Liver (tissue), 7 donors: ENCODE measurements at regions not wholly inside any gene's neighbourhood (a gene's known extent, or its start where the extent isn't known, plus 50 kb on each side); places are given as distances from the start of the nearest gene placed in this dataset.
"Not testable (repeated sequence)": the region's sequence is repeated elsewhere in the genome, so short reads cannot be mapped to it uniquely, and the experiment has no call there.

ENCODE experiments used
- DNase-seq: peaks from one replicate; pipeline ENCODE4 v3.0.0-alpha.2; 2017; ENCODE audit warnings: low spot score
- H3K27ac ChIP-seq, 2 donors: one replicate each; pipeline ENCODE4 v1.7.0; 2013; ENCODE audit warnings: inconsistent platforms in 2 of 2, low read length in 2 of 2, control low read depth in 1 of 2, low read depth in 1 of 2, mild to moderate bottlenecking in 1 of 2
- H3K27me3 ChIP-seq, 4 donors: one replicate each; pipeline versions ENCODE4 v1.6.1 to v1.7.0; 2013; ENCODE audit warnings: low read length in 3 of 4, inconsistent platforms in 1 of 4, mild to moderate bottlenecking in 1 of 4, moderate library complexity in 1 of 4; ENCODE audit not compliant: control insufficient read depth in 4 of 4, insufficient read depth in 4 of 4
- H3K36me3 ChIP-seq, 4 donors: one replicate each; pipeline versions ENCODE4 v1.6.1 to v1.7.0; 2013; ENCODE audit warnings: low read length in 3 of 4, mild to moderate bottlenecking in 3 of 4, low read depth in 1 of 4, moderate library complexity in 1 of 4; ENCODE audit not compliant: control insufficient read depth in 4 of 4, insufficient read depth in 3 of 4
- H3K4me1 ChIP-seq, 4 donors: one replicate each; pipeline versions ENCODE4 v1.6.1 to v1.7.0; 2013; ENCODE audit warnings: low read length in 3 of 4, mild to moderate bottlenecking in 3 of 4, moderate library complexity in 1 of 4; ENCODE audit not compliant: control insufficient read depth in 4 of 4, insufficient read depth in 4 of 4
- H3K4me3 ChIP-seq, 3 donors: one replicate each; pipeline versions ENCODE4 v1.6.1 to v1.7.0; 2013; ENCODE audit warnings: low read length in 3 of 3, control low read depth in 1 of 3, low read depth in 1 of 3, mild to moderate bottlenecking in 1 of 3
- H3K9ac ChIP-seq, 2 donors: one replicate each; pipeline ENCODE4 v1.7.0; 2013; ENCODE audit warnings: low read length in 2 of 2, mild to moderate bottlenecking in 2 of 2, moderate library complexity in 2 of 2, control low read depth in 1 of 2, low read depth in 1 of 2
- H3K9me3 ChIP-seq, 4 donors: one replicate each; pipeline versions ENCODE4 v1.6.1 to v1.7.0; 2013; ENCODE audit warnings: low read length in 3 of 4; ENCODE audit not compliant: control insufficient read depth in 4 of 4
- EGR1 ChIP-seq, 2 donors: IDR thresholded peaks; 2 replicates each; pipeline ENCODE4 v1.6.1; 2016 to 2018; ENCODE audit warnings: antibody characterized with exemption in 2 of 2, low read depth in 2 of 2
- GABPA ChIP-seq, 2 donors: IDR thresholded peaks in 1 of 2; conservative IDR thresholded peaks in 1 of 2; 2 replicates each; pipeline ENCODE4 v1.6.1; 2016; ENCODE audit warnings: antibody characterized with exemption in 2 of 2, mild to moderate bottlenecking in 1 of 2, moderate library complexity in 1 of 2
- JUND ChIP-seq, 2 donors: IDR thresholded peaks; 2 replicates each; pipeline ENCODE4 v1.6.1; 2016; ENCODE audit warnings: antibody characterized with exemption in 2 of 2
- MAX ChIP-seq: IDR thresholded peaks from 2 replicates; pipeline ENCODE4 v1.6.1; 2016; ENCODE audit warnings: antibody characterized with exemption
- RAD21 ChIP-seq, 2 donors: IDR thresholded peaks; 2 replicates each; pipeline ENCODE4 v1.6.1; 2016; ENCODE audit warnings: antibody characterized with exemption in 2 of 2, mild to moderate bottlenecking in 2 of 2
- REST ChIP-seq: IDR thresholded peaks from 2 replicates; pipeline ENCODE4 v1.6.1; 2016; ENCODE audit warnings: antibody characterized with exemption, mild to moderate bottlenecking
- RXRA ChIP-seq, 2 donors: IDR thresholded peaks; 2 replicates each; pipeline ENCODE4 v1.6.1; 2017 to 2018; ENCODE audit warnings: antibody characterized with exemption in 2 of 2, mild to moderate bottlenecking in 1 of 2
- TAF1 ChIP-seq: conservative IDR thresholded peaks from 2 replicates; pipeline ENCODE4 v1.6.1; 2016; ENCODE audit warnings: antibody characterized with exemption, mild to moderate bottlenecking
- YY1 ChIP-seq: IDR thresholded peaks from 2 replicates; pipeline ENCODE4 v1.6.1; 2016; ENCODE audit warnings: antibody characterized with exemption, mild to moderate bottlenecking
- ZBTB33 ChIP-seq: IDR thresholded peaks from 2 replicates; pipeline ENCODE4 v1.6.1; 2016; ENCODE audit warnings: antibody characterized with exemption
- WGBS: extraction: QIAGEN DNeasy Blood & Tissue Kit; methylation state at CpG from one replicate; pipeline ENCODE4 v1.1.7; 2013; 5-methylcytosine and 5-hydroxymethylcytosine counted together
- donor health status: healthy.
- donor health status: healthy.
- donor health status: healthy.
- donor health status: healthy.

GRCh38 chr10:130283219-130283545 is 147.0 kb downstream of the GLRX3 start:
- Histone ChIP-seq H3K36me3 (no peaks in the 10 kb centered on the region), H3K27me3 (no peaks in the 10 kb centered on the region), H3K4me3 (peak overlapping the region in 2 of 3 donors; percentile 18 to 31), H3K9me3 (peaks cover 53 to 90% (median 74%) of the 10 kb centered on the region in 4 donors), H3K4me1 (no peaks in the 10 kb centered on the region), H3K27ac (no peak overlapping the region), H3K9ac (no peak overlapping the region)
- no peak for DNase-seq
- 93% methylated on average over 4 of the region's 4 CpGs for WGBS
- no peak for TF ChIP-seq EGR1 (IDR thresholded peaks at IDR 0.05; ENCODE audit: low read depth in 2 of 2)
- no peak for TF ChIP-seq RXRA (IDR thresholded peaks at IDR 0.05)
- no peak for TF ChIP-seq RAD21 (IDR thresholded peaks at IDR 0.05)
- no peak for TF ChIP-seq MAX
- TF ChIP-seq GABPA (IDR thresholded peaks at IDR 0.05 in 1 of 2, conservative IDR thresholded peaks at IDR 0.05 in 1 of 2), result no peak
- TF ChIP-seq JUND (IDR thresholded peaks at IDR 0.05), result no peak
- TF ChIP-seq ZBTB33, result no peak
- TF ChIP-seq YY1, result no peak
- no peak for TF ChIP-seq REST
- no peak for TF ChIP-seq TAF1

GRCh38 chr10:130295761-130296160 is 159.6 kb downstream of the GLRX3 start:
- H3K27me3 ChIP-seq, H3K9ac ChIP-seq, H3K27ac ChIP-seq, H3K4me1 ChIP-seq, H3K36me3 ChIP-seq, H3K4me3 ChIP-seq, DNase-seq: not testable (repeated sequence)
- H3K9me3 ChIP-seq, result peaks cover 13 to 19% (median 16%) of the 10 kb centered on the region in 4 donors
- 97% methylated on average over 3 of the region's 3 CpGs for WGBS

GRCh38 chr10:130300608-130301020 is 164.4 kb downstream of the GLRX3 start:
- no peak for TF ChIP-seq RXRA (IDR thresholded peaks at IDR 0.05)
- H3K9ac ChIP-seq, result no peak overlapping the region
- peak overlapping the region in 1 of 2 donors; percentile 42 for H3K27ac ChIP-seq
- H3K9me3 ChIP-seq, result peaks cover 13 to 32% (median 17%) of the 10 kb centered on the region in 4 donors
- 22% methylated on average over 23 of the region's 23 CpGs for WGBS
- DNase-seq, result no peak
- no peaks in the 10 kb centered on the region for H3K27me3 ChIP-seq
- no peaks in the 10 kb centered on the region for H3K36me3 ChIP-seq
- peak overlapping the region; percentile 47 to 83 (median 49) for H3K4me3 ChIP-seq
- H3K4me1 ChIP-seq, result no peaks in the 10 kb centered on the region
